ENCODE measurements at regions not wholly inside any gene's neighbourhood (a gene's known extent, or its start where the extent isn't known, plus 50 kb on each side); places are given as distances from the start of the nearest gene placed in this dataset.

DNA sequence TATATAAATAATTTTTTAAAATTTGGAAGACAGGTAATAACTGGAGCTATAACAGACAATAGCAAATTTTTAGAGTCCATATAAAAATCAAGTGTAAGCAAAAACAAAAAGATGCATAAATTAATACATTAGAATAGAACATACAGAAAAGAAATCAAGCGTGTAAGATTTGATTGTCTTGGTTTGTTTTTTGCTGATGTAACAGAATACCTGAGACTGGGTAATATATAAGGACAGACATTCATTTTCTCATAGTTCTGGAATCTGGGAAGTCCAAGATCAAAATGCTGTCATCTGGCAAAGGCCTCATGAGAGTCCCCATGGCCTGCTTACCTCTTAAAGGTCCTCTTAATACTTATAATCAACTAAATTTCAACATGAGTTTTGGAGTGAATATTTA is 1010.1 kb downstream of the CDH18 start:
- Histone ChIP-seq H3K4me3 (no peak overlapping the region), H3K4me1 (no peaks in the 10 kb centered on the region), H3K27ac (no peak overlapping the region), H3K9me3 (no peaks in the 10 kb centered on the region), H3K27me3 (no peaks in the 10 kb centered on the region), H3K36me3 (ENCODE audit: low read depth, missing control alignments) (no peaks in the 10 kb centered on the region)
- 90 to 95% methylated on average over 1 of the region's 1 CpG for WGBS, 2 donors
- intact Hi-C loops (cut with DNase I; ENCODE audit: low total_unique reads): no loop called here
- no peak for DNase-seq
- no peak for TF ChIP-seq POLR2A (IDR thresholded peaks at IDR 0.05)
- TF ChIP-seq, protein P1, sequence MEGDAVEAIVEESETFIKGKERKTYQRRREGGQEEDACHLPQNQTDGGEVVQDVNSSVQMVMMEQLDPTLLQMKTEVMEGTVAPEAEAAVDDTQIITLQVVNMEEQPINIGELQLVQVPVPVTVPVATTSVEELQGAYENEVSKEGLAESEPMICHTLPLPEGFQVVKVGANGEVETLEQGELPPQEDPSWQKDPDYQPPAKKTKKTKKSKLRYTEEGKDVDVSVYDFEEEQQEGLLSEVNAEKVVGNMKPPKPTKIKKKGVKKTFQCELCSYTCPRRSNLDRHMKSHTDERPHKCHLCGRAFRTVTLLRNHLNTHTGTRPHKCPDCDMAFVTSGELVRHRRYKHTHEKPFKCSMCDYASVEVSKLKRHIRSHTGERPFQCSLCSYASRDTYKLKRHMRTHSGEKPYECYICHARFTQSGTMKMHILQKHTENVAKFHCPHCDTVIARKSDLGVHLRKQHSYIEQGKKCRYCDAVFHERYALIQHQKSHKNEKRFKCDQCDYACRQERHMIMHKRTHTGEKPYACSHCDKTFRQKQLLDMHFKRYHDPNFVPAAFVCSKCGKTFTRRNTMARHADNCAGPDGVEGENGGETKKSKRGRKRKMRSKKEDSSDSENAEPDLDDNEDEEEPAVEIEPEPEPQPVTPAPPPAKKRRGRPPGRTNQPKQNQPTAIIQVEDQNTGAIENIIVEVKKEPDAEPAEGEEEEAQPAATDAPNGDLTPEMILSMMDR (IDR thresholded peaks at IDR 0.05): no peak

DNA sequence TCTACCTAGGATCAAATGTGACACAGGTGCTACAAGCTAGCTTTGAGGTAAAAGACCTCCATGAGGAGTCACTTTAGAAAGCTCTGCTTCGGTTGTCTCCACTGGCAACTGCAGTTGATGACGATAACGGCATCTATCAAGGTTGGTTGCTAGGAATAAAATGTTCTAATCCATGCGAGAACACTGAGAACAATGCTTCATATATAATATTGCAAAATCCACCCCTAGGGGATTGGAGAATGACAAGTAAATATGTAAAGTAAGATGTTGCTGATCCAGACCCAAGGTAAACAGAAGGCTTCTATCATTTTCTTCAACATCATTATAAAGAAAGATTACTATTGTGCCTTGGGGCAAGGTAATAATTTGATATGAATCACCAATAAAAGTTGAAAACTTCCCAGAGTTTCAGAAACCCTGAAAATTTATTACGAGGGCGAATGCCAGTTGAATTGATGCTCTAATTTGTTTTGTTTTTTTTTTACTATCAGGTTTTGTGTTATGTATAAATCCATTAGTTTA is 1003.4 kb downstream of the CDH18 start:
- intact Hi-C loops (cut with DNase I; ENCODE audit: low total_unique reads): no loop called here
- 80 to 90% methylated on average over 6 of the region's 6 CpGs for WGBS, 2 donors
- Histone ChIP-seq H3K9me3 (no peaks in the 10 kb centered on the region), H3K36me3 (ENCODE audit: low read depth, missing control alignments) (no peaks in the 10 kb centered on the region), H3K4me3 (no peak overlapping the region), H3K4me1 (no peaks in the 10 kb centered on the region), H3K27ac (no peak overlapping the region), H3K27me3 (no peaks in the 10 kb centered on the region)
- TF ChIP-seq, protein P1 (IDR thresholded peaks at IDR 0.05): no peak
- TF ChIP-seq POLR2A (IDR thresholded peaks at IDR 0.05): no peak
- no peak for DNase-seq

DNA sequence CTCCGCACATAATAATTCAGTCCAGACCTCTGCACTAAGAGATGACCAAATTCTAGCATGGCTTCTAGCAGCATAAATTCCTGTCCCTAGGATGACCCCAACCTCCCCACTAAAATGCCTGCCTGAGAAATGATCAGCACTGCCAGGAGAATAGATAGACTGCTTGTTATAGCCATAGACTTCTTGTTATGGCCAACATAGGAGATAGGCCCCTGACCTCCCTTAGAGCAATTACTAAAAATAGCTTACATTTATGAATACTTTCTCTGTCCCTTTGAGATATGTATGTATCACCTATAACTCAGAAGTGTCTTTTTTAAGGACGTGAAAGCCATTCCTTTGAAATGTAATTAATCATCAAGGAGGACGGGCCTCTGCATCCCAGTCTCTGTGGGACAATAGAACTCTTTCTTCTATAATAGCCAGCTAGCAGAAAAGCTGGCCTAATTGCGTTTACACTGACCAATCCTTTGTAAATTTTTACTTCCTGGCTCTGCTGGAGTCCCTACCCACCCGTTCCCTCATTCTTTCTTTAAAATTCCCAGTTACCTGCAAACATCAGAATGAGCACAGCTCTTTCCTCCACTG is 1002.7 kb downstream of the CDH18 start:
- intact Hi-C loops (cut with DNase I; ENCODE audit: low total_unique reads): no loop called here
- Histone ChIP-seq H3K36me3 (ENCODE audit: low read depth, missing control alignments) (no peaks in the 10 kb centered on the region), H3K9me3 (no peaks in the 10 kb centered on the region), H3K27me3 (no peaks in the 10 kb centered on the region), H3K4me1 (no peaks in the 10 kb centered on the region), H3K4me3 (no peak overlapping the region), H3K27ac (no peak overlapping the region)
- TF ChIP-seq POLR2A (IDR thresholded peaks at IDR 0.05): no peak
- peak; percentile 15 for DNase-seq
- 52 to 66% methylated on average over 5 of the region's 5 CpGs for WGBS, 2 donors

DNA sequence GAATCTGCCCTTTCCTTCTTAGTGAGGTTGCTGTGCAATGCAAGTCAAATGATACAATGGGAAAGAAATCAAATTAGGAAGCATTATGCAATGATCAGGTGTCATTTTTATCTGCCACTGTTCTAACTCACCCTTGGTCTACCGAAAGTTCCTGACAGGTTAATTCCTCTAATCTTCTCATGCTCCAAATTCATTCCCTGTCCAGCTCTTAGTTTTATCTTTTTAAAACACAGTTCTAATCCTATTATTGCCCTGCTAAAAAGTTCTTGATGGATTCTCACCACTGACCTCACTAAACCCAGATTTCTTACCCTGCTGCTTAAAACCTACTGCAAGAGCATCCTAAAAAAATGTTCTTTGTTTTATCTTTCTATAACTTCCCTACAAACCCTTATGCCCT is 1000.9 kb downstream of the CDH18 start:
- TF ChIP-seq POLR2A (IDR thresholded peaks at IDR 0.05): no peak
- TF ChIP-seq, protein P1 (IDR thresholded peaks at IDR 0.05): no peak
- intact Hi-C loops (cut with DNase I; ENCODE audit: low total_unique reads): no loop called here
- Histone ChIP-seq H3K27ac (no peak overlapping the region), H3K27me3 (no peaks in the 10 kb centered on the region), H3K4me3 (no peak overlapping the region), H3K9me3 (no peaks in the 10 kb centered on the region), H3K36me3 (ENCODE audit: low read depth, missing control alignments) (no peaks in the 10 kb centered on the region), H3K4me1 (no peaks in the 10 kb centered on the region)
- WGBS, 2 donors: 50 to 51% methylated on average over 1 of the region's 1 CpG
- DNase-seq: no peak

DNA sequence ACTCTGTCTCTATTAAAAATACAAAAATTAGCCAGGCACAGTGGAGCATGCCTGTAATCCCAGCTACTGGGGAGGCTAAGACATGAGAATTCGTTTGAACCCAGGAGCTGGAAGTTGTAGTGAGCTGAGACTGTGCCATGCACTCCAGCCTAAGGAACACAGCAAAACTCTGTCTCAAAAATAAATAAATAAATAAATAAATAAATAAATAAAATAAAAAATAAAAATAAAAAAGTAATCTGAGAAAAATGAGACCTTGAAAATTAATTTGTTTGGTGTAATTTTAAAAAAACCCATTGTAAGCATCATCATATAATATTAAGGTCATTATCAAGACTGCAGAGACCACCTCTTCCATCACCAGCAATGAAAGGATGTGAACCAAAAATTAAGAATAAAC is 997.1 kb downstream of the CDH18 start:
- Histone ChIP-seq H3K4me3 (no peak overlapping the region), H3K4me1 (no peaks in the 10 kb centered on the region), H3K9me3 (no peaks in the 10 kb centered on the region), H3K27me3 (no peaks in the 10 kb centered on the region), H3K36me3 (ENCODE audit: low read depth, missing control alignments) (no peaks in the 10 kb centered on the region), H3K27ac (no peak overlapping the region)
- WGBS, 2 donors: 57 to 97% methylated on average over 1 of the region's 1 CpG
- DNase-seq: no peak
- no peak for TF ChIP-seq POLR2A (IDR thresholded peaks at IDR 0.05)
- TF ChIP-seq, protein P1 (IDR thresholded peaks at IDR 0.05): no peak
- intact Hi-C loops (cut with DNase I; ENCODE audit: low total_unique reads): no loop called here
